NCI-H748 (cell line): ENCODE measurements at regions not wholly inside any gene's neighbourhood (a gene's known extent, or its start where the extent isn't known, plus 50 kb on each side); places are given as distances from the start of the nearest gene placed in this dataset.

Source experiments
- DNase-seq: peaks from one replicate; lab custom pipeline; 2025; ENCODE audit not compliant: unreplicated experiment; lab: John Stamatoyannopoulos, UW

- no peak for DNase-seq
These were observed 71.2 kb upstream of the WNT11 start for GRCh38 chr11:76277298-76278175.

GRCh38 chr11:76276781-76277155 lies 70.5 kb upstream of the WNT11 start:
- DNase-seq, result no peak

GRCh38 chr11:76276046-76276780 lies 69.9 kb upstream of the WNT11 start:
- DNase-seq, result no peak

- no peak for DNase-seq
These were observed 69.1 kb upstream of the WNT11 start for GRCh38 chr11:76275446-76275845.

- no peak for DNase-seq
These were observed 64.8 kb upstream of the WNT11 start for GRCh38 chr11:76271068-76271467.

GRCh38 chr11:76270389-76270788 lies 64.1 kb upstream of the WNT11 start:
- DNase-seq, result peak; percentile 6

- no peak for DNase-seq
These were observed 63.5 kb upstream of the WNT11 start for GRCh38 chr11:76269661-76270261.

GRCh38 chr11:76269247-76269646 lies 62.9 kb upstream of the WNT11 start:
- no peak for DNase-seq

GRCh38 chr11:76268498-76268897 lies 62.2 kb upstream of the WNT11 start:
- DNase-seq, result no peak

- no peak for DNase-seq
These were observed 61.3 kb upstream of the WNT11 start for GRCh38 chr11:76267556-76267955.

- no peak for DNase-seq
These were observed 60.2 kb upstream of the WNT11 start for GRCh38 chr11:76266286-76267100.

GRCh38 chr11:76265771-76266241 lies 59.5 kb upstream of the WNT11 start:
- no peak for DNase-seq

- DNase-seq, result no peak
These were observed 57.4 kb upstream of the WNT11 start for GRCh38 chr11:76263657-76264056.

GRCh38 chr11:76263166-76263565 lies 56.9 kb upstream of the WNT11 start:
- no peak for DNase-seq

- no peak for DNase-seq
These were observed 54.1 kb upstream of the WNT11 start for GRCh38 chr11:76260296-76260925.

GRCh38 chr11:76259299-76259908 lies 53.1 kb upstream of the WNT11 start:
- DNase-seq, result no peak

GRCh38 chr11:76257074-76257719 lies 50.9 kb upstream of the WNT11 start:
- no peak for DNase-seq

- DNase-seq, result no peak
These were observed 50.1 kb upstream of the WNT11 start for GRCh38 chr11:76256448-76256847.
